H1 (cell line): ENCODE measurements at regions not wholly inside any gene's neighbourhood (a gene's known extent, or its start where the extent isn't known, plus 50 kb on each side); places are given as distances from the start of the nearest gene placed in this dataset.

Experiments
- CTCF ChIA-PET: fragments of 300-600 bp; sonication (Branson Sonifier 250); formaldehyde crosslinking; loops from one replicate; lab custom pipeline; 2021; ENCODE audit not compliant: partially characterized antibody; lab: Charles Lee
- POLR2A ChIA-PET: fragments of 300-600 bp; sonication (Branson Sonifier 250); formaldehyde crosslinking; loops from one replicate; lab custom pipeline; 2021; ENCODE audit warnings: inconsistent platforms; ENCODE audit not compliant: partially characterized antibody; lab: Charles Lee
- DNase-seq, 2 experiments: peaks; one replicate each; pipeline versions ENCODE4 v3.0.0 to v3.0.0-alpha.2; 2010 to 2022; ENCODE audit warnings: low spot score in 2 of 2, low read depth in 1 of 2, mixed read lengths in 1 of 2
- FAIRE-seq: peaks from 2 replicates; lab custom pipeline; 2011; peaks lifted over from hg19 to GRCh38; lab: Jason Lieb, UNC
- H2AFZ ChIP-seq: 2 replicates; pipeline ENCODE4 v1.8.1; 2012; ENCODE audit warnings: low read length, inconsistent platforms
- H2AK5ac ChIP-seq: 2 replicates; pipeline ENCODE4 v1.6.1; 2013; ENCODE audit warnings: low read depth, low read length
- H2BK120ac ChIP-seq: replicated peaks from 2 replicates; pipeline ENCODE3; 2013; ENCODE audit warnings: low read depth, low read length, inconsistent platforms
- H2BK12ac ChIP-seq: 2 replicates; pipeline ENCODE4 v1.6.1; 2013; ENCODE audit warnings: low read depth, low read length
- H2BK15ac ChIP-seq: 2 replicates; pipeline ENCODE4 v1.6.1; 2013; ENCODE audit warnings: low read length
- H2BK20ac ChIP-seq: 2 replicates; pipeline ENCODE4 v1.6.1; 2013; ENCODE audit warnings: low read length
- H2BK5ac ChIP-seq: 2 replicates; pipeline ENCODE4 v1.6.1; 2013; ENCODE audit warnings: low read depth, low read length
- H3K14ac ChIP-seq: 2 replicates; pipeline ENCODE4 v1.6.1; 2013; ENCODE audit warnings: inconsistent platforms; ENCODE audit not compliant: insufficient read length
- H3K18ac ChIP-seq: 2 replicates; pipeline ENCODE4 v1.6.1; 2013; ENCODE audit warnings: low read length; ENCODE audit errors: extremely low read depth
- H3K23ac ChIP-seq: 2 replicates; pipeline ENCODE4 v1.6.1; 2013; ENCODE audit warnings: inconsistent platforms; ENCODE audit not compliant: insufficient read length
- H3K23me2 ChIP-seq: 2 replicates; pipeline ENCODE4 v1.6.1; 2013; ENCODE audit warnings: low read depth, low read length
- H3K27ac ChIP-seq: 2 replicates; pipeline ENCODE4 v1.6.1; 2011; ENCODE audit warnings: low read depth, low read length, inconsistent platforms
- H3K27me3 ChIP-seq, 4 experiments: replicated peaks in 1 of 4; 1 replicate in 1 of 4; 2 replicates in 3 of 4; pipeline versions ENCODE4 v1.6.1 to v1.8.1; 2011 to 2013; ENCODE audit warnings: low read length in 3 of 4, mild to moderate bottlenecking in 3 of 4, inconsistent platforms in 2 of 4, mixed read lengths in 2 of 4, moderate library complexity in 1 of 4; ENCODE audit not compliant: control insufficient read depth in 3 of 4, insufficient read depth in 3 of 4; ENCODE audit errors: extremely low read depth in 1 of 4
- H3K36me3 ChIP-seq, 4 experiments: 2 replicates each; pipeline versions ENCODE4 v1.6.1 to v1.8.1; 2011 to 2013; ENCODE audit warnings: mild to moderate bottlenecking in 4 of 4, low read length in 3 of 4, moderate library complexity in 2 of 4, control low read depth in 1 of 4, inconsistent platforms in 1 of 4; ENCODE audit not compliant: insufficient read depth in 4 of 4, control insufficient read depth in 2 of 4
- H3K4ac ChIP-seq: replicated peaks from 2 replicates; pipeline ENCODE3; 2013; ENCODE audit warnings: low read length, low read depth, mixed read lengths, inconsistent platforms; ENCODE audit not compliant: insufficient read length
- H3K4me1 ChIP-seq, 4 experiments: replicated peaks in 1 of 4; 1 replicate in 1 of 4; 2 replicates in 3 of 4; pipeline versions ENCODE4 v1.6.1 to v1.8.1; 2011 to 2013; ENCODE audit warnings: low read length in 3 of 4, inconsistent platforms in 2 of 4, mixed read lengths in 1 of 4; ENCODE audit not compliant: insufficient read depth in 4 of 4, control insufficient read depth in 3 of 4
- H3K4me2 ChIP-seq, 2 experiments: 2 replicates each; pipeline versions ENCODE4 v1.6.1 to v1.8.1; 2011 to 2013; ENCODE audit warnings: low read depth in 2 of 2, low read length in 2 of 2, control low read depth in 1 of 2, inconsistent platforms in 1 of 2, mild to moderate bottlenecking in 1 of 2; ENCODE audit not compliant: insufficient read depth in 1 of 2
- H3K4me3 ChIP-seq, 4 experiments: fragments of 200-600, 300-600 bp in 1 of 4; sonication (generic), shearing (Covaris generic), sonication (Bioruptor Twin) in 1 of 4; 2 replicates each; pipeline versions ENCODE4 v1.5.1 to v1.8.1; 2011 to 2016; ENCODE audit warnings: low read length in 4 of 4, low read depth in 3 of 4, control low read depth in 2 of 4, inconsistent platforms in 2 of 4, mild to moderate bottlenecking in 2 of 4, mixed read lengths in 1 of 4, moderate library complexity in 1 of 4; ENCODE audit not compliant: insufficient read depth in 2 of 4; ENCODE audit errors: extremely low read depth in 1 of 4
- H3K56ac ChIP-seq: replicated peaks from 2 replicates; pipeline ENCODE3; 2013; ENCODE audit warnings: low read depth, mild to moderate bottlenecking, mixed read lengths, low read length, inconsistent platforms; ENCODE audit not compliant: insufficient read length
- H3K79me1 ChIP-seq: 2 replicates; pipeline ENCODE4 v1.6.1; 2013; ENCODE audit warnings: low read depth, low read length, control low read depth
- H3K79me2 ChIP-seq, 2 experiments: 2 replicates each; pipeline versions ENCODE4 v1.6.1 to v1.8.1; 2012 to 2013; ENCODE audit warnings: low read length in 2 of 2, mild to moderate bottlenecking in 2 of 2, inconsistent platforms in 1 of 2; ENCODE audit not compliant: insufficient read depth in 2 of 2, control insufficient read depth in 1 of 2
- H3K9ac ChIP-seq, 4 experiments: replicated peaks in 1 of 4; 1 replicate in 1 of 4; 2 replicates in 3 of 4; pipeline versions ENCODE4 v1.6.1 to v1.8.1; 2011 to 2013; ENCODE audit warnings: low read depth in 3 of 4, low read length in 3 of 4, control low read depth in 2 of 4, mild to moderate bottlenecking in 2 of 4, moderate library complexity in 2 of 4, inconsistent platforms in 1 of 4; ENCODE audit errors: extremely low read depth in 1 of 4
- H3K9me3 ChIP-seq, 2 experiments: 2 replicates each; pipeline versions ENCODE4 v1.6.1 to v1.8.1; 2012 to 2013; ENCODE audit warnings: mild to moderate bottlenecking in 2 of 2, moderate library complexity in 2 of 2, control low read depth in 1 of 2, inconsistent platforms in 1 of 2, low read depth in 1 of 2, low read length in 1 of 2, mixed read lengths in 1 of 2; ENCODE audit not compliant: insufficient read depth in 2 of 2
- H4K20me1 ChIP-seq, 2 experiments: replicated peaks in 1 of 2; 2 replicates each; pipeline versions ENCODE3 to v1.8.1; 2011 to 2013; ENCODE audit warnings: inconsistent platforms in 2 of 2, low read length in 2 of 2, mild to moderate bottlenecking in 1 of 2; ENCODE audit not compliant: insufficient read depth in 2 of 2, control insufficient read depth in 1 of 2
- H4K5ac ChIP-seq: 2 replicates; pipeline ENCODE4 v1.6.1; 2013; ENCODE audit warnings: low read length, low read depth, mixed read lengths, inconsistent platforms; ENCODE audit not compliant: insufficient read length
- H4K8ac ChIP-seq: 2 replicates; pipeline ENCODE4 v1.8.0; 2013; ENCODE audit warnings: mild to moderate bottlenecking, moderate library complexity, low read length, inconsistent platforms; ENCODE audit not compliant: insufficient read depth; ENCODE audit errors: extremely low read depth
- H4K91ac ChIP-seq: replicated peaks from 2 replicates; pipeline ENCODE3; 2013; ENCODE audit warnings: low read length, mixed read lengths, inconsistent platforms; ENCODE audit not compliant: insufficient read length
- BCL11A ChIP-seq, 2 experiments: IDR thresholded peaks; one replicate each; pipeline ENCODE4 v1.6.1; 2011; ENCODE audit warnings: low read depth in 2 of 2, low read length in 2 of 2, mild to moderate bottlenecking in 2 of 2
- CEBPB ChIP-seq: IDR thresholded peaks from 2 replicates; pipeline ENCODE4 v1.6.1; 2012; ENCODE audit warnings: low read depth, low read length
- CHD1 ChIP-seq: IDR thresholded peaks from 2 replicates; pipeline ENCODE4 v1.6.1; 2012; ENCODE audit warnings: low read depth, low read length, improper control_type of control experiment
- CREB1 ChIP-seq: IDR thresholded peaks from 2 replicates; pipeline ENCODE4 v1.6.1; 2012; ENCODE audit warnings: inconsistent platforms
- EGR1 ChIP-seq: IDR thresholded peaks from 2 replicates; pipeline ENCODE4 v1.6.1; 2011; ENCODE audit warnings: low read depth, low read length, borderline replicate concordance
- HDAC6 ChIP-seq: IDR thresholded peaks from one replicate; pipeline ENCODE4 v1.7.1; 2012; ENCODE audit warnings: low read depth, mild to moderate bottlenecking, inconsistent platforms, low read length, moderate library complexity
- RFX5 ChIP-seq: IDR thresholded peaks from 2 replicates; pipeline ENCODE4 v1.6.1; 2011; ENCODE audit warnings: low read depth, low read length, improper control_type of control experiment, borderline replicate concordance
- RXRA ChIP-seq: IDR thresholded peaks from 2 replicates; pipeline ENCODE4 v1.6.1; 2011; ENCODE audit warnings: low read depth, mild to moderate bottlenecking, low read length, moderate library complexity; ENCODE audit not compliant: insufficient read depth
- SIN3A ChIP-seq, 2 experiments: IDR thresholded peaks in 1 of 2; conservative IDR thresholded peaks in 1 of 2; 2 replicates each; pipeline ENCODE4 v1.6.1; 2011 to 2012; ENCODE audit warnings: low read length in 2 of 2, improper control_type of control experiment in 1 of 2, low read depth in 1 of 2, mild to moderate bottlenecking in 1 of 2
- SIRT6 ChIP-seq: IDR thresholded peaks from one replicate; pipeline ENCODE4 v1.7.1; 2012; ENCODE audit warnings: low read length, inconsistent platforms
- SP1 ChIP-seq: IDR thresholded peaks from 2 replicates; pipeline ENCODE4 v1.6.1; 2011; ENCODE audit warnings: low read depth, low read length
- SRF ChIP-seq: IDR thresholded peaks from 2 replicates; pipeline ENCODE4 v1.6.1; 2011; ENCODE audit warnings: mild to moderate bottlenecking, low read depth, low read length, moderate library complexity
- TCF12 ChIP-seq: IDR thresholded peaks from 2 replicates; pipeline ENCODE4 v1.6.1; 2011; ENCODE audit warnings: low read depth, mild to moderate bottlenecking, low read length
- WGBS, 2 experiments: shearing (Covaris generic) in 1 of 2; methylation state at CpG; one replicate each; pipeline versions ENCODE4 v1.1.6 to v1.1.7; 2013 to 2015; ENCODE audit warnings: low lambda C conversion rate in 2 of 2, mixed read lengths in 2 of 2, inconsistent platforms in 1 of 2, low coverage in 1 of 2, missing lambda C conversion rate in 1 of 2; ENCODE audit not compliant: insufficient replicate concordance in 2 of 2, insufficient coverage in 1 of 2, insufficient read length in 1 of 2; ENCODE audit errors: extremely low coverage in 1 of 2, missing lambda C conversion rate in 1 of 2; 5-methylcytosine and 5-hydroxymethylcytosine counted together
- TF ChIP-seq, protein P1 (sequence below): IDR thresholded peaks from 2 replicates; pipeline ENCODE4 v1.6.1; 2012; ENCODE audit warnings: low read length, inconsistent platforms

GRCh38 chr13:38514575-38514974 lies 164.9 kb downstream of the UFM1 start:
- TF ChIP-seq SRF (no peak), SIRT6 (no peak), RXRA (no peak), RFX5 (no peak), CEBPB (no peak), HDAC6 (no peak), SIN3A (conservative IDR thresholded peaks at IDR 0.05 in 1 of 2, IDR thresholded peaks at IDR 0.05 in 1 of 2; ENCODE audit: low read depth in 1 of 2, low read length in 2 of 2) (no peak), CREB1 (no peak), BCL11A (IDR thresholded peaks at IDR 0.05; ENCODE audit: low read depth in 2 of 2, low read length in 2 of 2) (no peak), SP1 (no peak), CHD1 (no peak), TCF12 (no peak), EGR1 (no peak)
- TF ChIP-seq, protein P1, sequence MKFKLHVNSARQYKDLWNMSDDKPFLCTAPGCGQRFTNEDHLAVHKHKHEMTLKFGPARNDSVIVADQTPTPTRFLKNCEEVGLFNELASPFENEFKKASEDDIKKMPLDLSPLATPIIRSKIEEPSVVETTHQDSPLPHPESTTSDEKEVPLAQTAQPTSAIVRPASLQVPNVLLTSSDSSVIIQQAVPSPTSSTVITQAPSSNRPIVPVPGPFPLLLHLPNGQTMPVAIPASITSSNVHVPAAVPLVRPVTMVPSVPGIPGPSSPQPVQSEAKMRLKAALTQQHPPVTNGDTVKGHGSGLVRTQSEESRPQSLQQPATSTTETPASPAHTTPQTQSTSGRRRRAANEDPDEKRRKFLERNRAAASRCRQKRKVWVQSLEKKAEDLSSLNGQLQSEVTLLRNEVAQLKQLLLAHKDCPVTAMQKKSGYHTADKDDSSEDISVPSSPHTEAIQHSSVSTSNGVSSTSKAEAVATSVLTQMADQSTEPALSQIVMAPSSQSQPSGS = no peak
- TF ChIP-seq, all 59 proteins: peak for 0
- FAIRE-seq (peak; percentile 52), DNase-seq (no peak)
- H3K27me3 ChIP-seq = no peaks in the 10 kb centered on the region
- H4K8ac ChIP-seq = no peak overlapping the region
- no peak overlapping the region for H4K91ac ChIP-seq
- H3K18ac ChIP-seq = no peak overlapping the region
- H3K4me3 ChIP-seq = no peak overlapping the region
- no peak overlapping the region for H2BK20ac ChIP-seq
- H2AK5ac ChIP-seq = no peak overlapping the region
- CTCF ChIA-PET = no interaction called here
- H3K9me3 ChIP-seq = no peaks in the 10 kb centered on the region
- no peaks in the 10 kb centered on the region for H3K79me1 ChIP-seq
- H2BK15ac ChIP-seq = no peak overlapping the region
- no peak overlapping the region for H4K5ac ChIP-seq
- no peaks in the 10 kb centered on the region for H3K23me2 ChIP-seq
- peaks cover 9 to 15% (median 11%) of the 10 kb centered on the region in 4 experiments for H3K4me1 ChIP-seq
- no peak overlapping the region for H3K23ac ChIP-seq
- H3K56ac ChIP-seq = no peak overlapping the region
- H3K4ac ChIP-seq = no peak overlapping the region
- peak overlapping the region; percentile 71; the same call in 1 of the 2 replicates for H2BK12ac ChIP-seq
- no peak overlapping the region for H3K14ac ChIP-seq
- H4K20me1 ChIP-seq = no peaks in the 10 kb centered on the region
- WGBS, 2 experiments = 75% methylated on average over 1 of the region's 1 CpG; no CpG with 5 or more reads in 1 of the 2 experiments
- H2BK120ac ChIP-seq = peak overlapping the region; percentile 79
- POLR2A ChIA-PET = no interaction called here
- H3K9ac ChIP-seq = no peak overlapping the region
- no peak overlapping the region for H3K27ac ChIP-seq
- no peak overlapping the region for H3K4me2 ChIP-seq
- H2BK5ac ChIP-seq = no peak overlapping the region
- H3K79me2 ChIP-seq = no peaks in the 10 kb centered on the region
- H2AFZ ChIP-seq = peak overlapping the region; percentile 75; the same call in 1 of the 2 replicates
- H3K36me3 ChIP-seq = no peaks in the 10 kb centered on the region
